ENCODE measurements at regions not wholly inside any gene's neighbourhood (a gene's known extent, or its start where the extent isn't known, plus 50 kb on each side); places are given as distances from the start of the nearest gene placed in this dataset.

DNA sequence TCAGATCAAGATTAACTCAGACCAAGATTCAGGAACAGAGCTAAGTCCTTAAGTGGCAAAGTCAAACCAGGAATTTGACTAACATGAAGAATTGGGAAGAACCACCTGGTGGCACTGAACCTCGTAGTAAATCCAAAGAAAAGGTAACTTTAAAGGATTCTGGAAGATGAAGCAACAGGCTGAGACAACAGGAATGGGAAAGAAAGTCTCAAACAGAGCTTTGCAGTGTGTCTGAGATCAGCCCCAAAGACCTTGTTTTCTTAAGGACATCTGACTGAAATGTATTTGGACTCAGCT, 126.1 kb downstream of the ASB9 start:
- TF ChIP-seq, protein P1, sequence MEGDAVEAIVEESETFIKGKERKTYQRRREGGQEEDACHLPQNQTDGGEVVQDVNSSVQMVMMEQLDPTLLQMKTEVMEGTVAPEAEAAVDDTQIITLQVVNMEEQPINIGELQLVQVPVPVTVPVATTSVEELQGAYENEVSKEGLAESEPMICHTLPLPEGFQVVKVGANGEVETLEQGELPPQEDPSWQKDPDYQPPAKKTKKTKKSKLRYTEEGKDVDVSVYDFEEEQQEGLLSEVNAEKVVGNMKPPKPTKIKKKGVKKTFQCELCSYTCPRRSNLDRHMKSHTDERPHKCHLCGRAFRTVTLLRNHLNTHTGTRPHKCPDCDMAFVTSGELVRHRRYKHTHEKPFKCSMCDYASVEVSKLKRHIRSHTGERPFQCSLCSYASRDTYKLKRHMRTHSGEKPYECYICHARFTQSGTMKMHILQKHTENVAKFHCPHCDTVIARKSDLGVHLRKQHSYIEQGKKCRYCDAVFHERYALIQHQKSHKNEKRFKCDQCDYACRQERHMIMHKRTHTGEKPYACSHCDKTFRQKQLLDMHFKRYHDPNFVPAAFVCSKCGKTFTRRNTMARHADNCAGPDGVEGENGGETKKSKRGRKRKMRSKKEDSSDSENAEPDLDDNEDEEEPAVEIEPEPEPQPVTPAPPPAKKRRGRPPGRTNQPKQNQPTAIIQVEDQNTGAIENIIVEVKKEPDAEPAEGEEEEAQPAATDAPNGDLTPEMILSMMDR (IDR thresholded peaks at IDR 0.05): no peak
- TF ChIP-seq ZFX (IDR thresholded peaks at IDR 0.05; ENCODE audit: borderline replicate concordance): no peak

Measured in 22Rv1 (cell line).